GM19351 (cell line): ENCODE measurements at regions not wholly inside any gene's neighbourhood (a gene's known extent, or its start where the extent isn't known, plus 50 kb on each side); places are given as distances from the start of the nearest gene placed in this dataset.

Source experiments
- ATAC-seq: cut with Tn5 transposase; IDR thresholded peaks from one replicate; pipeline ENCODE4 v1.9.1; 2021; ENCODE audit warnings: mild to moderate bottlenecking, moderate library complexity; ENCODE audit not compliant: unreplicated experiment

DNA sequence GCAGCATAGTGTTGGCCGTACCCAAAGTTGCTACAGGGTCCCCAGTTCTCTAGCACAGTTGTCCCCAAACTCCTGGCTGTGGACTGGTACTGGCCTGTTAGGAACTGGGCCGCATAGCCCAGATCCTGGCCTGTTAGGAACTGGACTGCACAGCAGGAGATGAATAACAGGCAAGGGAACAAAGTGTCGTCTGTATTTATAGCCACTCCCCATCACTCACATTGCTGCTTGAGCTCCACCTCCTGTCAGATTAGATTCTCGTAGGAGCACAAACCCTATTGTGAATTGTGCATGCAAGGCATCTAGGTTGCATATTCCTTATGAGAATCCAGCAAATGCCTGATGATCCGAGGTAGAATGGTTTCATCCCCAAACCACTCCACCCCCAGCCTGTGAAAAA is 604.0 kb upstream of the LMCD1 start:
- no peak for ATAC-seq

DNA sequence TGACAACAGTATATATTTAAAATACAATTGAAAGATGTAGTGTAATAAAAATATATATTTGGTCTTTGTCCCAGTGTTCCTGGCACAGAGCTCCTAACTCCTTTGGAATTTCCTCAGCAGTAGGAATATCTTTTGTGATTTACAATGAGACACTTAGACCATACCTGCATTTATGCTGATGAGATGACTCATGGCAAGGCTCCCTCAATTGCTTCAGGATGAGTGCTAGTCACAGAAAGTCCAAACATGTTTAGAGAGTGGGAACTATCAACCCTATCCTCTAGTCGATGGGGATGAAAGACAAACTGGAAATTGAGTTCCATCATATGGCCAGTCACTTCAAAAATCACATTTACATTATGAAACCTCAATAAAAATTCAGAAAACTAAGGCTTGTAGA is 588.3 kb upstream of the LMCD1 start:
- no peak for ATAC-seq

DNA sequence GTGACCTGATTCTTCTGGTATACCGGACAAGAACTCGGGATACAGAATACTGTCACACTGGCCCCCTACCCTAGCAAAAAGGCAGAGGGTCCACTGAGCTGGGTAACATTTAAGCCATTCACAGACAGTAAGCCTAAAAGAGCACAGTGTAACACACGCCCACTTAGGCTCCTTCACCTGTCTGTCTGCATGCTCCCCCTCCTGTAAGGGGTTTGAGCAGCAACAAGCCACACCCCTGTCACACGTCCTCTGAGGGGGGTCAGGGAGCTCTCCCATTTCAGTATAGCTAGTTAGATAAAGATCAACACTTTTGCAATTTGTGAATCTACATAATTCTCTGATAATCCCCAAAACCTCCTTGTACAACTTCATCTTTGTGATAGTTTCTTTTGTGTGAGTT is 586.3 kb upstream of the LMCD1 start:
- ATAC-seq, result no peak

DNA sequence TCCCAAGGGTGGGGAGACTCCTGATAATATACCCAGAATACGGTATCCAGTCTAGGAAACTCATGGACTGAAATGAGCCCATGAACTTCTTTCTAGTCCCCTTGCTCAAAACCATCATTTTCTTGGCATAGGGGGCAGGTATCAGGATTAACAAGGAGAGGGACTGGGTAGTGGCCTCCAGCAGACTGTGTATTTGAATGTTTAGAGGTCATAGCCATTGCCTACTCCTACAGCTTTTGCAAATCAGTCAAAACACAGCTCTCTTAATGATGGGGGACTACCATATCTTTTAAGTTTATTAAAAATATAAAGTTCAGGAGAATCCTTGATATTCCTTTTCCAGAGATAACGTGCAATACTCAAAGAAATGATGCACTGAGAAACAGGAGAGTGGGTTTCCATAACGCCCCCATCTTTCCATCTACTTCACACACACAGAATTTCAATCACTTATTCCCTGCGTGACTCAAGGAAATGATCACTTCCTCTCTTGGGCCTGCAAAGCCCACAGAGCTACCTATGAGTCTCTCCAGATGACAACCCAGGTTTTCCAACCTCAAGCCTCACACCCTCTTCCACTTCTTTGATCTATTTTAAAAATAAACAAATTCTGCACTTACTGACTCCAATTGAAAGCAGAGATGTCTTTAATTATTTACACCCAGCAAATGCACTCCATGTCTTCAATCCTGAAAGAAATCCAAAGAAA is 584.0 kb upstream of the LMCD1 start:
- no peak for ATAC-seq

DNA sequence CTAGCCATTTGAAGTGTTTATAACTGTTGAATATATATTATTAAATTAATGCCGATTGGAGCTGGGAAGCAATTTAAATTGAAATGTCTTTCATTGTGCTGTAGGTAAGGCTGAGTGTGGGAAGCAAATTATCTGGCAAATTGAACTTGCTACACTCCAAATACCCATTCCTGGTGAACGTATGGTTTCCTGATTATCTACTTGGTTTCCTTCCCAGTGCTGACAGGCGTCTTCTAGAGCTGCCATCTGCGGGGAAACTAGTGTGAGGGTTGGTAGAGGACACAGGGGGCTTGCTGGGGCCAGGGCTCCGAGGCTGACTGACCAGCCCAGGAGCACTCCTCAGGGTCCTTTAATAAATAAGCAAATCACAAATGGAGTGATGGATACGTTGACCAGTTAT is 581.4 kb upstream of the LMCD1 start:
- no peak for ATAC-seq

DNA sequence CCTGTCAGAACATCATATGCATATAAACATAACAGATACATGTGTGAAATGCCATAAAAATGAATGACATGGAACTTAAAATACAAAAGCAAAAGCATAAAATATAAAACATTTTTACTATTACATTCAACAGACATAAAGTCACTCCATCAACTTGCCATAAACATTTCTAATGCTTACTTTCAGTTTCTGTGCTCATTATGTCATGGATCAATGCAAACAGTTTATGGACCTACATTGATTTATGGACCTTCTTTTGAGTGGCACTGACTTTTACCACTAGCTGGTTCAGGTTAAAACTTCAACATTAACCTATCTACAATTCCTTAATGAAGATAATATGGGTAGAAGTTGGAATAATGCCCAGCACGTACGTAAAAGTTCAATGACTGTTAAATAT is 577.4 kb upstream of the LMCD1 start:
- no peak for ATAC-seq

DNA sequence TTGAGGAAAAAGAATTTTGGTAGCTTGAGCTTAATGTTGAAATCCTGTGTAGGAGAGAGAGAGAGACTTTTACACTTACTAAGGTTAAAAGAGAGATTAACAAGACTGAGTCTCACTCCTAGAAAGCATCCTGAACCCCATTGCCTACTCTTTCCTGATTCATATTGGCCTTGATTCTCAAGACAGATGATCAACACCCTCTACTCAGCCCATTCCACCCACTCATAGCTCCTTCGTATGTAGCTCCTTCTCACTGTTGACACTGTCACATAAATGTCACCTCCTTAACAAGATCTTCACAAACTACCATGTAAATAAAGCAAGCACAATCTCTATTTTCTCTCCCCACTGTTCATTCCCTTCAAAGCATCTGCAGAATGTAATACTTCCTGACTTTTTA is 574.6 kb upstream of the LMCD1 start:
- no peak for ATAC-seq

DNA sequence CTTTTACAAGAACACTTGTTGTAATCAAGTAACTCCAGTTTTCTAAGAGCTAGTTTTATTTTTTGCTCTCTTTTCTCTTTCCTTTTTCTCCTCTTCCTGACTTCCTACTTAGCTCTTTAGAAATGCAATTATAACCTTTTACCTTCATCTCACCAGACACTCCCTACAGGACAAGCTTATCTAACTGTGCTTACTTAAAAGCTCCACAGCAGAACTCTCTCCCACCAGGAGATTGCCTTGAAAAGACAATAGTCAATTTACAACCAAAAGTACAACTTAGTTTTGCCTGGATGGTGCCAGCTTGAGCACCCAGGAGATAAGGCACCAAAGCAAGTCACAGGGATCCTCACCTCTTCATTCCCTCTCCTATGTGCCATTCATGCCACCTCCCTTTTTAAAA is 573.8 kb upstream of the LMCD1 start:
- ATAC-seq, result no peak

DNA sequence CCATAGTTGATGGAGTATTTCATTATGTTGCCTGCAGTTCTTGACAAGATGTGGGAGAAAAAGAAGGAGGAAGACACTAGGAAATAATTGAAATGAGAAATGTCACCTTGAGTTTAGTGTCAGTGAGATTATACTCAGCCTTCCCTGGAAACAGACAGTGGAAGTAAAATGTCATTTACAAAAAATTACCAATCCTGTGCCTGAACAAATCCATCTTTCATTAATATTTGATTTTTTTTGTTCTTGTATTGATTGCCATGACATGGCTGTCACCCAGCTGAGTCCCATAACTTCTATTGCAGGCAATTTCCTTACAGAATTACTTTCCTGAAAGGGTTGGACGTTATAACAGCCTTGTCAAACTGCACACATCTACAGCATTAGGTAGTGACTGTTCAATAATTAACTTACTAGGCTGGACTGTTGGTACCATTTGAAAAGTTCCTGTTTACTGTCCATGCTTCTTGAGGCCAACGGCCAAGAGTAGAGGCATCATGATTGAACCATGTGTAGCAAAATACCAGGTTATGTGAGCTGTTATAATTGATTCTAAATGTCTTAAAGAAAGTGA is 572.2 kb upstream of the LMCD1 start:
- ATAC-seq, result no peak

DNA sequence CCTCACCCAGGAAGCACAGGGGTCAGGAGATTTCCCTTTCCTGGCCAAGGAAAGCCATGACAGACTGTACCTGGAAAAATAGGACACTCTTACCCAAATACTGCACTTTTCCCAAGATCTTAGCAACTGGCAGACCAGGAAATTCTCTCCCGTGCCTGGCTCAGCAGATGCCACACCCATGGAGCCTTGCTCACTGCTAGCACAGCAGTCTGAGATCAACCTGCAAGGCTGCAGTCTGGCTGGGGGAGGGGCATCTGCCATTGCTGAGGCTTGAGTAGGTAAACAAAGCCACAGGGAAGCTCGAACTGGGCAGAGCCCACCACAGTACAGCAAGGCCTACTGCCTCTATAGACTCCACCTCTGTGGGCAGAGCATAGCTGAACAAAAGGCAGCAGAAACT is 567.3 kb upstream of the LMCD1 start:
- ATAC-seq, result no peak

DNA sequence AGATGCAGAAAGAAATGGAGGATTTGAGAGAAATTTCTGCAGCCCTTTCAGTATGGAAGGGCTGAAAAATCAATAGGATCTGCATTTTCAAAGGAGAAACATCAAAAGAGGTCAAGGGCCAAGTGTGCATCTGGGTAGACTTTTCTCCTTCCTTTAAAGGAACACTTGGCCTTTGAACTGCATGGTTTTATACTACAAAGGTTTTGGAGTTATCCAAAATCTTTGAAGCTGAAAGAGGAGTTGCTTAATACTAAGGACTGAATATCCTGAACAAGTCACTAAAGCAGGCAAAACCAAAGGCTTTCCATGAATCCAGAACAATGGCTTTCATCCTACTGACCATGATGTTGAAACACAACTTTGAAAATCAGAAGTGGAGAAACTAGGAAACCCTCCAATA is 553.7 kb upstream of the LMCD1 start:
- ATAC-seq, result no peak

DNA sequence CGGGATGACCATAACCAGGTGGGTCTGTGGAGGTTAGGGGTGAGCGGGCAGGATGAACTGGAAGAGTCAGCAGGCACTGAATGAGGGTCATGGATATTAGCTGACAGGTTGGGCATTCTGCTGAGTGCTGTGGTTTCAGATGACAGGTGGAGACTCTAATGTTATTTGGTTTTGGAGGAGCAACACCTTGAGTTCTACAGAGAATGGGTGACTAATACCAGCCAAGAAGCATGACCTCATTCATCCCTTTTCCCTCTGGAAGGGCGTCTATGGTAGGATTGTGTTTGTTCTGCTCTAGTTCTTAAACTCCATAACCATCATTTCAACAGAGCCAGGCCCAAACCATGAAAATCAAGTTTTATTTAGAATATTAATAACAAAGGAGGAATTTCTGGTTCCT is 550.7 kb upstream of the LMCD1 start:
- no peak for ATAC-seq

DNA sequence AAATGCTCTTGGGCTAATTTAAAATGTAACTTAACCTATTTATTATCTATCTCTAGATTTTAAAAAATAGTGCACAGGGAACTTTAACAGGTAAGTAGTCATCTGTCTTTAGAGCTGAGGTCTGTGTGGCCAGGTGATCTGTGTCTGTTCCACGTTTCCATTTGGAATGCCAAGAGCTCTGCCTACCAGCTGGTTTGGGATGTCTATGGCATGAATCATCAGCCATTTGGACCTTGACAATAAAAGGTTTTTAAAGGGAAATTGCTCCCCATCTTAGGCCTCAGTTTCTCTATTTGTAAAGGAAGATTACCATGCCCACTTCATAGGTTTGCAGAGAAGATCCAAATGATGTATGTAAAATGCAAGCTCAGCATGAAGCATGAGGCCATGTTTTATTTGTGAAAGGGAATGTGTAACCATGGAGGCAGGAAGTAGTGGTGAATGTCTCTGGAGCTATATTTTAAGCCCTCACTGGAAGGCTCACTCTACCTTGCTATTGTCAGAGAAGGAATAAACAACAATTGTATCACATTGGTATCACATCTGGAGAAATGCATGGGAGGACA is 548.1 kb upstream of the LMCD1 start:
- no peak for ATAC-seq

DNA sequence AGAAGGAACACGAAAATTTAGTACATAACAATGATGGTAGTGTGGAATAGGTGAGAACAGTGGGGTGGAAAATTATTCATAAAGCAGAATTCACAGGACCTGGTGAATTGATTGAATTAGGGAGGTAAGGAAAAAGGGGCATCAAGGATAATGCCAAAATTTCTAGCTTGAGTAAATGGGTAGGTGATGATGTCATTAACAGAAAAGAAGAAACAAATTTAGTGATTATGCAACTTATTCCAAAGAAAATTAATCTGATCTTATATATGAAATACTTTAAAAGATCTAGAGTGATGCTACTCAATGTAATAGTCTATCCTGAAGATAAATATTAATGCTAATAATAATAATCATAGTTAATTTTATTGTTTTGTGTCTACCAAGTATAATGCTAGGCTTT is 544.6 kb upstream of the LMCD1 start:
- ATAC-seq, result no peak

DNA sequence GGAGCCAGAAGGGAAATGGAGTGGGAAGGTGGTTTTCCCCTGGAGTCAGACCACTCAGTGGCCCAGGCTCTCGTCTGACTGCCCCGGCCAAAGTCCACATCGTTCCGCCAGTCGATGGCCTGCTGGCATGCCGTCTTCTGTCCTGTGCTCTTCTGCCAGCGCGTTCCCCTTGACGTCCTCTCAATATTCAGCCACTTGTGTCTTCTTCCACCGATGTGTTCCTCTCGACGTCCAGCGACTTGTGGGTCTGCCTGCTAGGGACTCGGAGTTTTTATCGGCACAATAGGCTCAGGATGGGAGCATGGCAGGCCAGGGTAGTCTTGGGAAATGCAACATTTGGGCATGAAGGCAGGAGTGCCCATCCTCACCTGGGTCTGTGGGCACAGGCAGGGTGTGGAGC is 542.5 kb upstream of the LMCD1 start:
- ATAC-seq, result no peak

DNA sequence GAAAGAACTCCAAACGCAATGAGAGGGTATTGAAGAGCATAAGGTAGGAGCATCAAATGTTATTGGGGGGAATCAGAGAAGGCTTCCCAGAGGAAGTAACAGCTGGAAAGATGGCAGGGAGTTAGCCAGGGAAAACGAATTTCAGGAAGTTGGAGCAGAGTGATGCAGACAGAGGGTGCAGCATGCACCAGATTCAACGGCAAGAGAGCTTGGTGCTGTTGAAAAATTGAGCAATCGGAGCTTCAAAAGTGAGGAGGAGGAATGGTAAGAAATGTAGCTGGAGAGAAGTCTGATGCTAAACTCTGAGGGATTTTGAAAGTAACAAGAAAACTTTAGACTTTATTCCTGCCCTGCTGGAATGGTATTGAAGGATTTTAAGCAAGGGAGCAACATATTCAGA is 541.0 kb upstream of the LMCD1 start:
- ATAC-seq, result no peak

DNA sequence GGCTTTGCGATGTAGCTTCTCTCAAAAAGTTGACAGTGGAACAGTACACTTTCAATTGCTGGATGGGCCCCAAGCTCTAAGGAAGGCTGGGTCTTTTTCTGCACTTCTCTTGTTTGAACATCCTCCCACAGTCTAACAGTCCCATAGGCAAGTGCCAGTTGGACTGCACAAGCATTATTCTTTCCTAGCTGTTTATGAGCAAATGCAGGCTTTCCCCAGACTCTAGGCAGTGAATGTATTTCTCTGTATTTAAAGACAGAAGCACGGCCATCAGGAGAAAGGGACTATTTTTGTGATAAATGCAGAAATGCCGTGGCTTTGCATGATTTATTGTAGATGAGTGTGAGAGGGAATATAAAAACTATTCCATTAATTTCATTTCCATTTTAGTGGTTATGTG is 539.3 kb upstream of the LMCD1 start:
- ATAC-seq, result no peak

DNA sequence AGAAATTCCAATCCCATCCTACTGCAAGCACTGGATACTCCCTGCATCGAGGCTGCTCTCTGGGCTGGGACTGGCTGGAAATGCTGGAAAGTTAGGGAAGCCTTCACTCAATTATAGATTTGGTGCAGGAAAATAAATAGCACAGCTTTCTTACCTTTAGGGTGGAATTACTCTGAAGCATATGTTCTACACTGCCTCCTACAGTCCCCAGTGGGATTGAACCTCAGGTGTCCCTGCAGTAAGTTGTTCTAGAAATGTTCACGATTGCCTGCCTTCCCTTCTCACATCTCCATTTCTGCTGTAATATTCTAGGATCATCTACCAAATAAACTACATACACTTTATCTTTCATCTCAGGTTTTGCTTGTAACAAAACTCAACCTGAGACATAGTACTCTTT is 536.7 kb upstream of the LMCD1 start:
- ATAC-seq, result no peak

DNA sequence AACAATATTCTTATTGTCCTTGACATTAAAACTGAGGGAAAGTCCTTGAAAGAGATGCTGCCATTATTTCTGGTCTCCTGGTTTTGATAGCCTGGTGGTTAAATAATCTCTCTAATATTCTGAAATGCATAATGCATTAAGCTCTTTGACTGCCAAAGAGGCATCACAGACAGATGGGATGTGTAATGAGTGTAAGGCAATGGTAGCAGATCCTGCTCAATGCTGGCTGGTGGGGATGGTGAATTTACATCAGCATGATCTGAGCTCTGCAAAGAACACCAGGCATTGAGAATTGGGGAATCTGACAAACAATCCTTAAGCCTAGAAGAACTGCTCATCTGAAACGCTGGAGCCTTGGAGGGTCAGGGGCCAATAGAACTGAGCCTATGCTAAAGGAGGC is 528.6 kb upstream of the LMCD1 start:
- no peak for ATAC-seq

DNA sequence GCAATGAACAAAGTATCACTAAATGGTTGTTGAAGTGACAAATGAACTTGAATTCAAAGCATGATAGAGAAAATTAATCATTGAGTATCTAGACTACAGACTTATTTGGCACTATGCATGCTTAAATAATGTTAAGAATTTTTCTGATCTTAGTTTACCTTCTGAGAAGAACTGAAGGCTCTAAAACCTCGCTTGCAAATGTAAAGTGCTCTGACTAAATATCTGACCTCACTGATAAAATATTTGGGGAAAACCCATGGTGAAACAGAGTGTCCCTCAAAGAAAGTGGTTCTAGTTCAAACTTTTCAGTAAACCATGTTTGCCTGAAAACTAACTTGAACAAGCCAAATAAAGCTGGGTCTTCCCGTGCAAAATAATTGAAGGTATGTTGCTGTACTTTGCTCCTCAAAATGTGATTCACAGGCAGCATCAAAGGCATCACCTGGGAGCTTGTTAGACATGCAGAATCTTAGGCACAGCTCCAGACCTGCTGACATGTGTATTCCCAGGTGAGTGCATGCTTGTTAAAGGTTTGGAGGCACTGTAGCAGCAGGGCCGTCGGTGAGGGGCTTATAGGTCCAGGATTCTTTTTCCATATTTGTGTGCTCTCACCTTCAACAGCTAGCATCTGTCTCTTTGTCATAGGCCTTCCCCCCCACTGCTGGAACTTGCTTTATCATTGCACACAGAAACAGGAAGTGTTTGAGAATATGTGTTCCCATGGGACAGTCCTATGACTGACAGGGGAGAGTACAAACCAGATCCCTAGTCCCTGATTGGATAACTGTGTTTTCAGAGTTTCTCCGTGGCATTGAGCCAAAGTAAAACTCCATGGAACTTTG is 524.2 kb upstream of the LMCD1 start:
- ATAC-seq, result no peak

DNA sequence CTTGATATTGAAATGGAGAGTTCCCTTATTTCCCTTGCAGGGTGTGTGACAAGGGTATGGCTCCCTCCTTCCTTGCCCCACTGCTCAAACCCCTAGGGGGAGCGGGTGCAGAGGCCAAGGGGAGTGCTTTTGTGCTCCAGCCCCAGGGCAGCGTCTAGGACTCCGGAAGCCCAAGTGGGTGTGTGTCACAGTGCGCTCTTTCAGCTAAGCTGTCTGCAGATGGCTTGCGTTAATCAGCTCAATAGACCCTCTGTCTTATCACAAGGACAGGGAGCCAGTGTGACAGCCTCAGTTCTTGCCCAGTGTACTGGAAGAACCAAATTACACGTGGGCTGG is 523.6 kb upstream of the LMCD1 start:
- no peak for ATAC-seq

DNA sequence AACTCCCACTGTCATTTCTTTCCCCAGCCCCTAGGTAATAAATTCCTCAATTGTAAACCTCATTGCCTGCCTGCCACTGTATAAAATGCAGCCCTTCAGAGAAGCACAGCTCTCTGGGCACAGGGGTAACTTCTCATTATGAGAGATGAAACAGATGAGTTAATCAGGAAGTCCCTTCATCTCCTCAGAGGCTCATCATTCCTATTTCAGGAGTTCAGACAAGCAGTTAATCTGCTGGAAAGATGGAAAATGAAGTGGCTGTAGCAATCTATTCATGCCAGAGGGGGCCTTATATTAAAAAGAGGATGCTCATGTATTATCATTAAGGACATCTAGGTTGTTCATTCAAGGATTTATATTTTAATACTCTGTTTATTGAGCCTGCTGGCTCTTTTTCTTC is 519.5 kb upstream of the LMCD1 start:
- ATAC-seq, result no peak
